ENCODE measurements at regions not wholly inside any gene's neighbourhood (a gene's known extent, or its start where the extent isn't known, plus 50 kb on each side); places are given as distances from the start of the nearest gene placed in this dataset.

- TF ChIP-seq, protein P1, sequence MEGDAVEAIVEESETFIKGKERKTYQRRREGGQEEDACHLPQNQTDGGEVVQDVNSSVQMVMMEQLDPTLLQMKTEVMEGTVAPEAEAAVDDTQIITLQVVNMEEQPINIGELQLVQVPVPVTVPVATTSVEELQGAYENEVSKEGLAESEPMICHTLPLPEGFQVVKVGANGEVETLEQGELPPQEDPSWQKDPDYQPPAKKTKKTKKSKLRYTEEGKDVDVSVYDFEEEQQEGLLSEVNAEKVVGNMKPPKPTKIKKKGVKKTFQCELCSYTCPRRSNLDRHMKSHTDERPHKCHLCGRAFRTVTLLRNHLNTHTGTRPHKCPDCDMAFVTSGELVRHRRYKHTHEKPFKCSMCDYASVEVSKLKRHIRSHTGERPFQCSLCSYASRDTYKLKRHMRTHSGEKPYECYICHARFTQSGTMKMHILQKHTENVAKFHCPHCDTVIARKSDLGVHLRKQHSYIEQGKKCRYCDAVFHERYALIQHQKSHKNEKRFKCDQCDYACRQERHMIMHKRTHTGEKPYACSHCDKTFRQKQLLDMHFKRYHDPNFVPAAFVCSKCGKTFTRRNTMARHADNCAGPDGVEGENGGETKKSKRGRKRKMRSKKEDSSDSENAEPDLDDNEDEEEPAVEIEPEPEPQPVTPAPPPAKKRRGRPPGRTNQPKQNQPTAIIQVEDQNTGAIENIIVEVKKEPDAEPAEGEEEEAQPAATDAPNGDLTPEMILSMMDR (conservative IDR thresholded peaks at IDR 0.05): no peak
- no peak for TF ChIP-seq EZH2 (IDR thresholded peaks at IDR 0.05; ENCODE audit: low read depth)
These were observed 264.8 kb upstream of the RND3 start for GRCh38 chr2:150752229-150752628.

Measured in PC-9 (cell line).